PFSK-1 (cell line): ENCODE measurements at regions not wholly inside any gene's neighbourhood (a gene's known extent, or its start where the extent isn't known, plus 50 kb on each side); places are given as distances from the start of the nearest gene placed in this dataset.

Experiments used
- FOXP2 ChIP-seq: optimal IDR thresholded peaks from 2 replicates; pipeline ENCODE3; 2011; ENCODE audit warnings: borderline replicate concordance, control low read depth, inconsistent platforms; ENCODE audit not compliant: insufficient read depth; ENCODE audit errors: extremely low read length, extremely low read depth
- POLR2AphosphoS5 ChIP-seq: IDR thresholded peaks from 2 replicates; pipeline ENCODE4 v1.6.1; 2012; ENCODE audit warnings: low read depth, mild to moderate bottlenecking, control low read depth, low read length, moderate library complexity
- REST ChIP-seq, 2 experiments: IDR thresholded peaks; 2 replicates each; pipeline versions ENCODE4 v1.6.1 to v1.8.0; 2011 to 2012; ENCODE audit warnings: low read depth in 2 of 2, low read length in 2 of 2, control low read depth in 1 of 2, inconsistent platforms in 1 of 2, mild to moderate bottlenecking in 1 of 2, moderate library complexity in 1 of 2; ENCODE audit not compliant: insufficient read depth in 1 of 2
- SIN3A ChIP-seq: IDR thresholded peaks from 2 replicates; pipeline ENCODE4 v1.6.1; 2012; ENCODE audit warnings: mild to moderate bottlenecking, low read length, moderate library complexity, borderline replicate concordance; ENCODE audit not compliant: insufficient read depth
- TAF1 ChIP-seq: IDR thresholded peaks from 2 replicates; pipeline ENCODE4 v1.6.1; 2012; ENCODE audit warnings: low read length, control low read depth, borderline replicate concordance; ENCODE audit not compliant: insufficient read depth

- no peak for TF ChIP-seq REST (IDR thresholded peaks at IDR 0.05; ENCODE audit: insufficient read depth in 1 of 2, low read depth in 2 of 2, low read length in 2 of 2)
- no peak for TF ChIP-seq POLR2AphosphoS5
- TF ChIP-seq SIN3A, result no peak
- TF ChIP-seq FOXP2, result no peak
- TF ChIP-seq TAF1, result no peak
Observed at GRCh38 chr1:228835456-228835855, 100.2 kb downstream of the RHOU start.

GRCh38 chr1:228835911-228836310, 100.6 kb downstream of the RHOU start:
- TF ChIP-seq SIN3A (no peak), REST (IDR thresholded peaks at IDR 0.05; ENCODE audit: insufficient read depth in 1 of 2, low read depth in 2 of 2, low read length in 2 of 2) (no peak), FOXP2 (no peak), TAF1 (no peak), POLR2AphosphoS5 (no peak)

- TF ChIP-seq TAF1 (no peak), POLR2AphosphoS5 (no peak), FOXP2 (no peak), REST (IDR thresholded peaks at IDR 0.05; ENCODE audit: insufficient read depth in 1 of 2, low read depth in 2 of 2, low read length in 2 of 2) (no peak), SIN3A (no peak)
Observed at GRCh38 chr1:228836427-228836826, 101.1 kb downstream of the RHOU start.

- TF ChIP-seq SIN3A (no peak), REST (IDR thresholded peaks at IDR 0.05; ENCODE audit: insufficient read depth in 1 of 2, low read depth in 2 of 2, low read length in 2 of 2) (no peak), POLR2AphosphoS5 (no peak), FOXP2 (no peak), TAF1 (no peak)
Observed at GRCh38 chr1:228837032-228837431, 101.8 kb downstream of the RHOU start.
